ENCODE measurements at regions not wholly inside any gene's neighbourhood (a gene's known extent, or its start where the extent isn't known, plus 50 kb on each side); places are given as distances from the start of the nearest gene placed in this dataset.
"Not testable (repeated sequence)": the region's sequence is repeated elsewhere in the genome, so short reads cannot be mapped to it uniquely, and the experiment has no call there.

GRCh38 chr2:182606728-182607681 is 109.1 kb upstream of the DNAJC10 start:
- Histone ChIP-seq H3K27ac (ENCODE audit: low read depth, low read length) (no peak overlapping the region), H3K9me3 (ENCODE audit: control insufficient read depth, insufficient read depth, low read length) (peaks cover 10% of the 10 kb centered on the region; the same call in 1 of the 2 replicates), H3K27me3 (ENCODE audit: control insufficient read depth, insufficient read depth, low read length) (no peaks in the 10 kb centered on the region), H3K4me3 (ENCODE audit: low read depth, low read length) (no peak overlapping the region)
- ChIA-PET POLR2A (no interaction called here), CTCF (no interaction called here)
- DNase-seq (ENCODE audit: low read depth, low spot score), result no peak
- no peak for TF ChIP-seq CTCF (IDR thresholded peaks at IDR 0.05; ENCODE audit: low read depth, low read length)

GRCh38 chr2:182608181-182608845 is 107.7 kb upstream of the DNAJC10 start:
- POLR2A ChIA-PET, result no interaction called here
- H3K27me3 ChIP-seq (ENCODE audit: control insufficient read depth, insufficient read depth, low read length), result no peaks in the 10 kb centered on the region

GRCh38 chr2:182609005-182609404 is 107.1 kb upstream of the DNAJC10 start:
- H3K27ac ChIP-seq (ENCODE audit: low read depth, low read length); DNase-seq (ENCODE audit: low read depth, low spot score); CTCF ChIA-PET; H3K27me3 ChIP-seq (ENCODE audit: control insufficient read depth, insufficient read depth, low read length); H3K9me3 ChIP-seq (ENCODE audit: control insufficient read depth, insufficient read depth, low read length); POLR2A ChIA-PET; H3K4me3 ChIP-seq (ENCODE audit: low read depth, low read length): not testable (repeated sequence)

More at GRCh38 chr2:182608181-182608845, 107.7 kb upstream of the DNAJC10 start:
- no peak for TF ChIP-seq CTCF (IDR thresholded peaks at IDR 0.05; ENCODE audit: low read depth, low read length)
- no peak for DNase-seq (ENCODE audit: low read depth, low spot score)
- Histone ChIP-seq H3K4me3 (ENCODE audit: low read depth, low read length) (no peak overlapping the region), H3K9me3 (ENCODE audit: control insufficient read depth, insufficient read depth, low read length) (peaks cover 8% of the 10 kb centered on the region; the same call in 1 of the 2 replicates), H3K27ac (ENCODE audit: low read depth, low read length) (no peak overlapping the region)
- CTCF ChIA-PET, result no interaction called here

GRCh38 chr2:182610231-182610630 is 105.8 kb upstream of the DNAJC10 start:
- CTCF ChIA-PET, result interaction anchor here (0.5 to 0.9 kb wide), 4 partner anchors 39 to 1584 kb away, joined by 3 to 5 read pairs (median 4); no protein-coding TSS in a partner anchor
- POLR2A ChIA-PET, result no interaction called here
- H3K27ac ChIP-seq (ENCODE audit: low read depth, low read length), result no peak overlapping the region
- H3K27me3 ChIP-seq (ENCODE audit: control insufficient read depth, insufficient read depth, low read length), result no peaks in the 10 kb centered on the region
- H3K9me3 ChIP-seq (ENCODE audit: control insufficient read depth, insufficient read depth, low read length), result peaks cover 8% of the 10 kb centered on the region; the same call in 1 of the 2 replicates
- no peak for DNase-seq (ENCODE audit: low read depth, low spot score)
- no peak for TF ChIP-seq CTCF (IDR thresholded peaks at IDR 0.05; ENCODE audit: low read depth, low read length)
- no peak overlapping the region for H3K4me3 ChIP-seq (ENCODE audit: low read depth, low read length)

- no peak overlapping the region for H3K4me3 ChIP-seq (ENCODE audit: low read depth, low read length)
- no peaks in the 10 kb centered on the region for H3K27me3 ChIP-seq (ENCODE audit: control insufficient read depth, insufficient read depth, low read length)
- CTCF ChIA-PET, result interaction anchor here (0.6 to 0.9 kb wide), 2 partner anchors 304 to 425 kb away, joined by 3 read pairs; no protein-coding TSS in a partner anchor
- no peak for DNase-seq (ENCODE audit: low read depth, low spot score)
- no peak overlapping the region for H3K27ac ChIP-seq (ENCODE audit: low read depth, low read length)
- peaks cover 8% of the 10 kb centered on the region; the same call in 1 of the 2 replicates for H3K9me3 ChIP-seq (ENCODE audit: control insufficient read depth, insufficient read depth, low read length)
- POLR2A ChIA-PET, result no interaction called here
- no peak for TF ChIP-seq CTCF (IDR thresholded peaks at IDR 0.05; ENCODE audit: low read depth, low read length)
These were observed 105.0 kb upstream of the DNAJC10 start for GRCh38 chr2:182611009-182611408.

Data from AG04450 (cell line).